NCI-H2107 treated with DMSO at 0.1 percent for 48 hours (cell line): ENCODE measurements at regions not wholly inside any gene's neighbourhood (a gene's known extent, or its start where the extent isn't known, plus 50 kb on each side); places are given as distances from the start of the nearest gene placed in this dataset.
"Not testable (repeated sequence)": the region's sequence is repeated elsewhere in the genome, so short reads cannot be mapped to it uniquely, and the experiment has no call there.

Source experiments
- DNase-seq: peaks from one replicate; lab custom pipeline; 2025; ENCODE audit not compliant: unreplicated experiment; lab: John Stamatoyannopoulos, UW

DNA sequence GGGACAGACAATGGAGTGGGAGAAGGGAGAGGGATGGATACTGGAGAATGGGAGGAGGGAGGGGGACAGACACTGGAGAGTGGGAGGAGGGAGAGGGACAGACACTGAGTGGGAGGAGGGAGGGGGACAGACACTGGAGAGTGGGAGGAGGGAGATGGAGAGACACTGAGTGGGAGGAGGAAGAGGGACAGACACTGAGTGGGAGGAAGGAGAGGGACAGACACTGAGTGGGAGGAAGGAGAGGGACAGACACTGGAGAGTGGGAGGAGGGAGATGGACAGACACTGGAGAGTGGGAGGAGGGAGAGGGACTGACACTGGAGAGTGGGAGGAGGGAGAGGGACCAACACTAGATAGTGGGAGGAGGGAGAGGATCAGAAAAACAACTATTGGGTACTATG, 426.7 kb upstream of the PMFBP1 start:
- no peak for DNase-seq

DNA sequence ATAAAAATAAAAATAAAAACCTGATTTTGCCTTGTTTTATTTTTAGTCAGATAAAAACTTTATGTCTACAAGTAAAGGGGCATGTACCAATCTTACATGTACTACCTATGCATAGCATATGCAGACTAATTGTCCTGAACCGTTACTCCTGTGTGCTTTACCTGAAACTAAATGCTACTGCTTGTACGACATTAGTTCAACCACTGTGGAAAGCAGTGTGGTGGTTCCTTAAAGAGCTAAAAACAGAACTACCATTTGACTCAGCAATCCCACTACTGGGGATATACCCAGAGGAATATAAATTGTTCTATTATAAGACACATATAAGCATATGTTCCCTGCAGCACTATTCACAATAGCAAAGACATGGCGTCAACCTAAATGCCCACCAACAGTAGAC, 426.0 kb upstream of the PMFBP1 start:
- DNase-seq: no peak

DNA sequence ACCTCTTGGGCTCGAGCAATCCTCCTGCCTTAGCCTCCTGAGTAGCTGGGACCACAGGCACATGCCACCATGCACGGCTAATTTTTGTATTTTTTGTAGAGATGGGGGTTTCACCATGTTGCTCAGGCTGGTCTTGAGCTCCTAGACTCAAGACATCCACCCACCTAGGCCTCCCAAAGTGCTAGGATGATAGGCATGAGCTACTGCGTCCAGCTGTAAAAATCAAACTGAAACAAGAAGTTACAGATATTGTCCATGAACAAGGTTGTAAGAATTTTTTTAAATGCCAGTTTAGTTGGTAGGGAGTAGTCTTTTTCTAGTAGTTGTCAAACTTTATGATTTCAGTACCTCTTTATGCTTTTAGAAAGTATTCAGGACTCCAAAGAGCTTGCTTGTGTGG, 424.4 kb upstream of the PMFBP1 start:
- DNase-seq: no peak

DNA sequence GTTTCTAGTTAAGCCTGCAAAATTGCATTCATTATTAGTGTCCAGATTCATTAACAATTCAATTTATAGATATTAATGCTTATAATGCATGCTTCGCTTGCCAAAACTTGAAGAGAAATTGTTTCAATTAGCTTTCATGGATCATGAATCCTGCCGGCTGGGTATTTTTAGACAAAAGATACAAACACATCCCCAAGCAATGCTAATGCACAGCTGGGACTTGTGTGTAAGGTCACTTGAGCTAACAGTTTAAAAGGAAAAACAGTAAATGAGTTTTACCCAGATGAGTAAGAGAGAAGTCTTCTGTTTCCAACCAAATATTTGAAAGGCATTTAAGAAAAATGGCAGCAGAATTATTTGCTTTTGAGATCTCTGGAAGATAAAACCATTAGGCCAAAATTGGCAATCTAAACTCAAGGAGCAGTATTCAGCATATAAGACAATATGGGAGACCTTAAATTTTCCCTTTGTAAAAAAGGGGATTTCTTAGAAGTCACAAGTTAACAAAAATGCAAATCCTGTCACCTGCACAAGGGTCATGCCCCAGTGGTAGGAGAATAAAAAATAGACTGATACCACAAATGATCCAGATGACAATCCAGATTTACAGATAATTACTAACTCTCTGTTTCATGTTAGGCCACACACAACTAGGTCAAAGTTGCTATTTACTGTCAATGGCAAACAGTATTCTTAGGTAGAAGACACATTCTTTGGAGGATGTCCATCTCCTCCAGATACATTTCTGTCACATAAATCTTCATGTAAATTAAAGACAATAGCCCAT, 418.4 kb upstream of the PMFBP1 start:
- DNase-seq: no peak

DNA sequence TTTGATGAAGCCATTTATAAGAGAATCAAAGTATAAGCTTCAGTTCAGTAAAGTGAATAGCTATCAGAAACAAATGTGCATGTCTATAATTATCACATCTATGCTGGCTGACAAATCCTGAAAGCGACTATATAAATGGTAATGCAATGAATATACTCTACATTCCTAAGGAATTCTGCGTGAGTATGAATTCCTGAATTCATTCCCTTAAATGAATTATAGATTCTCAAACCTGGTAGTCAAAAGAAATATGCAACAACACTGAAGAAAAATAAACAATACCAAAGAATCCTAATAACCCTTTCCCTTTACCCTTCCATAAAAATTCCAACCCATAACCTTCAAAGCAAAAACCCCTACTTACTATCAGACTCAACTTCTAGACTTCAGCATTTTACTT, 416.6 kb upstream of the PMFBP1 start:
- DNase-seq: no peak

DNA sequence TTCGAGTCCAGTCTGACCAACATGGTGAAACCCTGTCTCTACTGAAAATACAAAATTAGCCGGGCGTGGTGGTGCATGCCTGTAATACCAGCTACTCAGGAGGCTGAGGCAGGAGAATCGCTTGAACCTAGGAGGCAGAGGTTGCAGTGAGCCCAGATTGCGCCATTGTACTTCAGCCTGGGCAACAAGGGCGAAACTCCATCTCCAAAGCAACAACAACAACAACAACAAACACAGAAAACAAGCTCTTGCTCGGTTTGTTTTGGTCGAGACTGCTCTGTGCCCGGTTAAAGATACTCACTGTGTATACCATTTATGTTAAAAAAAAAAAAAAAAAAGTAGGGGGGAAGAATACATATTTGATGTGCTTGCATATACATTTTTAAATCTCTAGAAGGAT, 406.1 kb upstream of the PMFBP1 start:
- DNase-seq: not testable (repeated sequence)

DNA sequence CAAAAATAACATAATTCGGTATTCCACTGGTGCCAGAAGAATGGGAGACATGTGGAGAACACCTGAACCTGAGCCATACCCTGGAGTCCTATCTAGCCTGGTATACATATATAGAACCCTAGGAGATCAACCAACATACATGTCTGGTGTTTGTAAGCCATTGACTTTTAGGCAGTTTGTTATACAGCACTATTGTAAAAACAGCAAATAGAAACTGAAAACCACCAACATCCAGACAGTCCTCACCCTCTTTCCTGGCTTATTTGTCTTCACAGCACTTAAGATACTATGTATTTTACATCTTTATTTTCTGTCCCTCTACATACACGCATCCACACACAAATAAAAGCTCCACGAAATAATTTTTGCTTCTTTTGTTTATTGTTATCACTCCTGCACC, 404.2 kb upstream of the PMFBP1 start:
- DNase-seq: no peak

DNA sequence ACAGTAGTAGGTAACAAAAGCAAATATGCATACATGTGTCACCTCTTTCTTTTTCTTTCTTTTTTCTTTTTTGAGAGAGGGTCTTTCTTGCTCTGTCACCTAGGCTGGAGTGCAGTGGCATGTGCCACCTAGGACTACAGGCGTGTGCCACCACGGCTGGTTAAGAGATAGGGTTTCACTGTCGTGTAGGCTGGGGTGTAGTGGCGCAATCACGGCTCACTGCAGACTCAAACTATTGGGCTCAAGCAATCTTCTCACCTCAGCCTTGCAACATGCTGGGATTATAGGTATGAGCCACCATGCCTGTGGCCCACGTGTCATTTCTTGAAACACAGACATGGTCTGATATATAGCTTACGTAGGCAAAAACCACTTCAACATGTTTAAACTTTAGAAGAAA, 397.7 kb upstream of the PMFBP1 start:
- DNase-seq: no peak

DNA sequence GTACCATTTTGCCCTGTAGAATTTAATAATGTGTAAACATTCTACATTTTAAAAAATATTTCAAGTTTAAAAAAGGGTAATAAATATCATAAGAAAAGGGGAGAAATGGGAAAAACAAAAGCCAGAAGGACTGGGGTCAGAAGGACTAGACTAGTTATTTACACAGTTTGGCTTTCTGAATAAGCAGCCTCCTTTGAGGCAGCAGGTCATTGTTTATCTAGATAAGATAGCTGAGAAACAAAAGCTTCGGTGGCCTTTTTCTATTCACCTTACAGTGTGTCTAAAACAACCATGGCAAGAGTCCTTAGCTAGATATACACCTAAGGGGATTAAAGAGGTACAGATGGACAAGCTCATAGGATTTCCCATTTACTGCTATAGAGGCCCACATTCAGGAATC, 396.5 kb upstream of the PMFBP1 start:
- no peak for DNase-seq

DNA sequence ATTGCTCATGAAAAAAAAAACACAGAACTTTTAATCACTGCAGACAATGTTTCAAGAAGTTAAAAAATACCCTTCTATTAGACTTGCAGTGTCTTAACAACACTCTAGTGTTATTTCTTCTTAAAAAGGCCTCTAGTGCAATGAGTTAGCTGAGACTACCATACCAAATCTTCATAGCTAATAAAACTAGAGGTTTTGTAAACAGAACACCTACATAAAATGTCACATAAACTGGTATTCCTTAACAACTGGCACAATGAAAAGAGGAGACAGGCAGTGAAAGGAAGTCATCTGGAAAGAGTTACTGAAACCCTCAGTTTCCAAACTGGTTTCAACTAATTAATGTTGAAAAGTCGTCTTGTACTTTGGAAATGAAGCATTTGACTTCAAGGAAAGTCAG, 394.2 kb upstream of the PMFBP1 start:
- no peak for DNase-seq

DNA sequence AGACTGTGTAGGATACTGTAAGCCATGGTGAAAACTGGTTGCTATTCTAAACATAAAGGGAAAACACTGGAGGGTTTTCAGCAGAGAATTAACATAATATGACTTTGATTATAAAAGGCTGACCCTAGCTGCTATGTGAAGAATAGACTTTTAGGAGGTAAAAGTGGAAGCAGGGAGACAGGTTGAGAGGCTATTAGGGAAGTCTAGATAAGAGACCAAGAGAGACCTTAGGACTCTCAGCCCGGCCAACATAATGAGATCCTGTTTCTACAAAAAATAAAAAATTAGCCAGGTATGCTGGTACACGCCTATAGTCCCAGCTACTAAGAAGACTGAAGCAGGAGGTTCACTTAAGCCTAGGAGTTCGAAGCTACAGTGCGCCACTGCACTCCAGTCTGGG, 393.2 kb upstream of the PMFBP1 start:
- DNase-seq: no peak

DNA sequence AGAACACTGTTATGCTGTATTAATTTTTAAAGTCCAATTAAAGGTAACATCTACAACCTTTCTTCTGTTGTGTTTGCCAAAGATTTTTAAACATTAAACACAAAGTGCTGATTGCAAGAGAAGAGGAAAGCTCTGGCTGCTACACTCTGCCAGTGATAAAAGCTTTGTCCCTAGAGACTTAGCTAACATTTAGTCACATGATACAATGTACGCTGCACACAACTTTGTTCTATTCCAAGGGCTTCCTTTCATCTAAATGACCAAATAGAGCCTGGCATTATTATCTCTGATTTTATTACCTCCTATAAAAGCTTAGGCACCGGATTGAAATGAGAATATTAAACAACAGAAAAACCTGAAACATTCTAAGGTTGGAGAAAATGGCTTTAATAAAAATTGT, 388.7 kb upstream of the PMFBP1 start:
- DNase-seq: peak; percentile 81

DNA sequence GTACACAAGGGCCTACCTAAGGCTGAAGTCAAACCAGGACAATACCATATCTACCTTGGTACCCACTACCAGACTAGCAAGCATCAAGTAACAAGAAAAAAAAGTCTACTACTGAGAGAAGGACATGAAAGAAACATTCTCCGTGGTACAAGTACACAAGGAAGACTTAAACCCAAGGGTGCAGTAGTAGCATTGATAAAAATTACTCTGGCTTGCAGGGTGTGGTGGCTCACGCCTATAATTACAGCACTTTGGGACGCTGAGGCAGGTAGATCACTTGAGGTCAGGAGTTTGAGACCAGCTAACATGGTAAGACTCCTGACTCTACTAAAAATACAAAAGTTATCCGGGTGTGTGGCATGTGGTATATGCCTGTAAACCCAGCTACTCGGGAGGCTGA, 386.5 kb upstream of the PMFBP1 start:
- no peak for DNase-seq

DNA sequence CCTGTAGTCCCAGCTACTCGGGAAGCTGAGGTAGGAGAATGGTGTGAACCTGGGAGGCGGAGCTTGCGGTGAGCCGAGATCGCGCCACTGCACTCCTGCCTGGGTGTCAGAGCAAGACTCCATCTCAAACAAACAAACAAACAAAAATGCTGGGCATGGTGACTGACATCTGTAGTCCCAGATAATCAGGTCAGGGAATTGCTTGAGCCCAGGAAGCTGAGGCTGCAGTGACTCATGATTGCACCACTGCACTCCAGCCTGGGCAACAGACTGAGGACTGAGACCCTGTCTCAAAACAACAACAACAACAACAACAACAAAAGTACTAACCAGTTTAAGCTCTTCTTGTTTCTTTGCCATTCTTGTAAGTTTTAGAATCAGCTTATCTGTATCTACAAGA, 383.0 kb upstream of the PMFBP1 start:
- DNase-seq: no peak

DNA sequence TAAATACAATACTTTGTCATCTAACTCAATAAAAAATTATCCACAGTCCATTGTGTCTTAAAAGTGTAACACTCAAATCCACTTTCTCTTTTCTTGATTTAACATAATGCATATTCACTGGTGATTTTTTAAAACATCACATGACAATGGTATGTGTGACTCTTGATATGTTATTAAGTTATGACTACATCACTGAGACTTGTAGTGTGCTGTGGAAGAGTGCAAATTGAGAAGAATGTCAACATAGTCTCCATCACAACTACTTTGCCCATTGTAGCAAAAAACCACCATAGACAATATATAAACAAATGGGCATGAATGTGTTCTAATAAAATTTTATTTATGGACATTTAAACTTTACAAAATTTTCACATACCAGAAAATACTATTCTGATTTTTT, 380.7 kb upstream of the PMFBP1 start:
- DNase-seq: no peak

DNA sequence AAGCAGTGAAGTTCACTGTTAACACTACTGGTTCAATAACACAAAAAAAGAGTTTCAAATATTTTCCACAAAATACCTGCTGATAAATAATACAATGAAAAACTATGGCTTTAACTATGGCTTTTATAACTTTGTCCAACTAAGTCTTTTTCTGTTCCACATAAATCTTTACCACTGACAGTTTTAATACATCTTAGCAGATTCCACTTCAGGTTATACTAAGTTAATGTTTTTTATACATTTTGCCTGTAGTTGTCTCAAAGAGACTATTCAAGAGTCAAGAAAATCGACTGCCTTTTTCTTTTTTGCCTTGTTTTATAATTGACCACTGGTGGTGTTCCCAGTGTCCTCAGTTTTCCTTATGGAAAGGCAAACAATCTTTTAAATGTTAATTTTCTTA, 379.7 kb upstream of the PMFBP1 start:
- no peak for DNase-seq

DNA sequence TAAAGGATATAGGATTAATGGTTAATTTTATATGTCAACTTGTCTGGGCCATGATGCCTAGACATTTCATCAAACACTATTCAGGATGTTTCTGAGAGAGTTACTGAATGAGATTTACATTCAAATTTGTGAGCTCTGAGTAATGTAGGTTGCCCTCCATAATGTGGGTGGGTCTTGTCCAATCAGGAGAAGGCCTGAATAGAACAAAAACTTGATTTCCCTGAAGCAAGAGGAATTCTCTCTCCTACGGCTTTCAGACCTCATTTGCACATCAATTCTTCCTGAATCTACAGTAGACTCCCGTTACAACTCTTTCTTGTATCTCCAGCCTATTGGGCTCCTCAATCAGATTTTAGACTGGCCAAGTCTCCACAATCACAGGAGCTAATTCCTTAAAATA, 377.9 kb upstream of the PMFBP1 start:
- no peak for DNase-seq

DNA sequence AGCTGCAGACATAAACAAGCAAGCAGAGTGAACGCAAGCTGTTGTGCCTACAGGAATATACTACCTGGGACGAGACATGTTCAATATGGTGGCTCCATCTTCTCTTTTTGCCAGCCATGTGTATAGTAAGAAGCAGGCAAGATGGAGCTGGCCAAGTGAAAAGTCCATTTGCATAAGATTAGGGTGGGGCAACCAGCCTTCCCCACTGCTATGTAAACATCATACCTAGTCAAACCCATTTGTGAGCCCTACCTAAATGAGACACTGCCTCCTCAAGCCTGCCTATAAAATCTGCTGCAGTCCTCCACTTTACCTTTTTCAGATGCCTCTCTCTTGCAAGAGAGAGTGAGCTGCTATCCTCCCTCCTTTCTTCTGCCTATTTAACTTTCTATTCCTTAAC, 370.1 kb upstream of the PMFBP1 start:
- DNase-seq: no peak

DNA sequence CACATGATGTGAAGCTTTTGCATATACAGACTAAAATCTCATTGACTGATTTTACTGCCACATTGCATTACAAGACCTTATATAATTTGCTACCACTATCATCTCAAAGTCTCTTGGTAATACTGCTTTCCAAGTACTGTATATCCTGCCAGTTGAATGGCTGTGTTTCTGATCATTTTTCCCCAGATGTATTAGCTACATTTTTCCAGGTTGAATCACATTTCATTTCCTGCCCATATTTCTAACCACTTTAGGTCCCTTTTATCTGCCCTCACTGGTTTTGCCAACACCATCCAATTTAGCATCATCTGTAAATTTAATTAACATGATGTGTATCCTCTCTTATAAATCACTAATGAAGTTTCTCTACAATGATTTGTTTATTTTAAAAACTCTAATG, 365.7 kb upstream of the PMFBP1 start:
- no peak for DNase-seq

DNA sequence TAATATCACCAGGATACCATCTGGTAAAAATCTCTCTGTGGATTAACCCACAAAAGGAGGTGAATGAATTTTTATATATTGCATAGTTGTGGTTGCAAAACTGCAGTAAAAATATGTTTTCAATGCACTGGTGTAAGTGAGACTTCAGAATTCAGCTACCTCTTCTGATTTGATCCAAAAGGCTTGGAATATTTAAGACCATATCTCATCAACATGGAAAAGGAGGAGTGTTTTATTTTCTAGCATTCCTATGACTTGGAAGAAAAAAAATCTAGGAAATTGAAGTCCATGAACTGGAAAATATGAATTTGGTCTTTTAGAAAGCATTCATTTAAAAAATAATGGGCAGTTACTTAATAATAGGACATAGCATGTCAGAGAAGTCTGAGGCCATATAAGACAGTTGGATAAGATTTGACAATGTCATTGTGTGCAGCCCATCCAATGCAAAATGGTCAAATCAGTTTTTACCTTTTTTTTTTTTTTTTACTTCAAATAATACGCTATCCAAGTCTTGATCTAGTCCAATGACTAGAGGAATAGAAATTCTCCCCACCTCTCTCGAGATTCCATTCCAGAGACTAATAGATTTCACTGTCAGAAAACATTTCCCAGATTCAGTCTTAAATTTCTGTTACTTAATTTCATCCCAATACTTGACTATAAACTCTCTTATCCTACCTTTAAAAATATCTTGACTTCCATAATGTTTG, 364.9 kb upstream of the PMFBP1 start:
- no peak for DNase-seq

DNA sequence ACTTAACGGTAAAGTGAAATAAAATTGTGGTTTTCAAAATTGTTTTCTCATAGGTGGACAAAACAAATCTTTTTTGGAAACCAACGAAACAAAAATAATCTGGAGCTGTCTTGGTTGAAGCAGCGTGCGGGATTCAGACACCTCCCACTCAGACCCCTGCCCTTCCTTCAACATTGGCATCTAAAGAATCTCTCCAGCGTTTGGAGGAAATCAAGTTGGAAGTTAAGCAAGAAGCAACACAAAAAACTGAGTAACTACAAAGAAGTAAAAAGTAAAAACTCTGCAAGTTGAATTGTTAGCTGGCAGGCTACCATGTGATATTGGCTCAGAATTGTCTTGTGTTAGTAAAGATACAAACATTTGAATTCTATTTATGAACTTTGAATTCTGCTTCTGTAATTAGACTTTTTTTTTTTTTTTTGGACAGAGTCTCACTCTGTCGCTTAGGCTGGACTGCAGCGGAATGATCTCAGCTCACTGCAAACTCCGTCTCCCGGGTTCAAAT, 361.0 kb upstream of the PMFBP1 start:
- DNase-seq: no peak

DNA sequence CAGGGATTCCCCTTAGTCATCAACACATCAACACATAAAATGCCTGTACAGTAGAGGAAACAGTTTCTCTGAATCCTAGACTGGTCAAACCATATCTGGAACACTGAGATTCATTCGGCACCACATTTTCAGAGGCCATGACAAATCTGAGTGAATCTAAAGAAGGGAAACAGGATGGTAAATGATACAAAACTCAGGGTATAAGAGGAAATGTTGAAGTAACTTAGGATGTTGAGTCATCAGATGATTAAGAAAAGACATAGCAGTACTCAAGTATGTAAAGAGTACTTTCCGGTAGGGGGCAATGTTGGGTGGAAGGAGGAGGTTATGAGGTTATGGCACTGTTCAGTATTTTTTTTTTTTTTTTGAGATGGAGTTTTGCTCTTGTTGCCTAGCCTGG, 358.5 kb upstream of the PMFBP1 start:
- no peak for DNase-seq

DNA sequence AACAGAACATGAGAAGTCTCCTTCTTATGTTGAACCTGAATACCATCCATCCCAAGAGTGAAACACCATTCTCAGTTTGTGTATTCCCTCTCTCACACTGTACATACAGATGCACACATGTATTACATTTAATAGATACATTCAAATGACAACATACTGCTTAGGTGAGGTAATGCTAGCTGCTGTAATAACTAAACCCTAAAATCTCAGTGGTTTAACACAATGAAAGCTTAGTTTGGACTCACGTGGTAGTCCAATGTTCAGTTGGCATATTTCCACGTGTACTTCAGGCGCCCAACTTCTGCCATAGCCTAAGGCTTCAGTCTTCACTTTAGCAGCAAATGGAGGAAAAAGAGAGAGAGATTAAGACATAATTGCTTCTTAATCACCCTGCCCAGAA, 351.1 kb upstream of the PMFBP1 start:
- no peak for DNase-seq
